ENCODE measurements at regions not wholly inside any gene's neighbourhood (a gene's known extent, or its start where the extent isn't known, plus 50 kb on each side); places are given as distances from the start of the nearest gene placed in this dataset.

- TF ChIP-seq POLR2A (IDR thresholded peaks at IDR 0.05) (no peak), CTCF (IDR thresholded peaks at IDR 0.05) (no peak)
- no peak overlapping the region for H3K27ac ChIP-seq
- no peaks in the 10 kb centered on the region for H3K27me3 ChIP-seq
- H3K9me3 ChIP-seq: no peaks in the 10 kb centered on the region
- no peaks in the 10 kb centered on the region for H3K36me3 ChIP-seq
- no peak overlapping the region for H3K4me3 ChIP-seq
- no peak for DNase-seq
- no peaks in the 10 kb centered on the region for H3K4me1 ChIP-seq
Measured at GRCh38 chr9:14424289-14424688, 110.3 kb upstream of the NFIB start.

GRCh38 chr9:14423815-14424261 lies 109.9 kb upstream of the NFIB start:
- no peaks in the 10 kb centered on the region for H3K4me1 ChIP-seq
- TF ChIP-seq CTCF (IDR thresholded peaks at IDR 0.05) (no peak), POLR2A (IDR thresholded peaks at IDR 0.05) (no peak)
- no peaks in the 10 kb centered on the region for H3K9me3 ChIP-seq
- H3K36me3 ChIP-seq: no peaks in the 10 kb centered on the region
- H3K27me3 ChIP-seq: no peaks in the 10 kb centered on the region
- no peak overlapping the region for H3K27ac ChIP-seq
- DNase-seq: no peak
- H3K4me3 ChIP-seq: no peak overlapping the region

GRCh38 chr9:14421291-14421690 lies 107.3 kb upstream of the NFIB start:
- H3K27ac ChIP-seq: no peak overlapping the region
- no peak for DNase-seq
- no peaks in the 10 kb centered on the region for H3K27me3 ChIP-seq
- H3K36me3 ChIP-seq: no peaks in the 10 kb centered on the region
- no peaks in the 10 kb centered on the region for H3K4me1 ChIP-seq
- no peaks in the 10 kb centered on the region for H3K9me3 ChIP-seq
- H3K4me3 ChIP-seq: no peak overlapping the region
- no peak for TF ChIP-seq POLR2A (IDR thresholded peaks at IDR 0.05)
- TF ChIP-seq CTCF (IDR thresholded peaks at IDR 0.05): no peak

GRCh38 chr9:14418941-14419937 lies 105.3 kb upstream of the NFIB start:
- Histone ChIP-seq H3K27me3 (no peaks in the 10 kb centered on the region), H3K27ac (no peak overlapping the region), H3K4me1 (no peaks in the 10 kb centered on the region), H3K36me3 (no peaks in the 10 kb centered on the region), H3K9me3 (no peaks in the 10 kb centered on the region), H3K4me3 (no peak overlapping the region)
- TF ChIP-seq CTCF (IDR thresholded peaks at IDR 0.05) (no peak), POLR2A (IDR thresholded peaks at IDR 0.05) (no peak)
- DNase-seq: no peak

- no peak overlapping the region for H3K4me3 ChIP-seq
- TF ChIP-seq POLR2A (IDR thresholded peaks at IDR 0.05) (no peak), CTCF (IDR thresholded peaks at IDR 0.05) (no peak)
- no peak overlapping the region for H3K27ac ChIP-seq
- no peak for DNase-seq
- no peaks in the 10 kb centered on the region for H3K27me3 ChIP-seq
- H3K9me3 ChIP-seq: no peaks in the 10 kb centered on the region
- no peaks in the 10 kb centered on the region for H3K4me1 ChIP-seq
- no peaks in the 10 kb centered on the region for H3K36me3 ChIP-seq
Measured at GRCh38 chr9:14418301-14418940, 104.5 kb upstream of the NFIB start.

All from Peyer's patch (tissue), 4 donors.